Heart left ventricle (tissue), 16 donors: ENCODE measurements at regions not wholly inside any gene's neighbourhood (a gene's known extent, or its start where the extent isn't known, plus 50 kb on each side); places are given as distances from the start of the nearest gene placed in this dataset.

Experiments
- ATAC-seq, 4 donors: fragments of 200-7000 bp; cut with Tn5 transposase; one replicate each; pipeline ENCODE4 v1.9.1; 2020 to 2022; ENCODE audit warnings: moderate library complexity in 4 of 4, mild to moderate bottlenecking in 3 of 4, moderate number of reproducible peaks in 1 of 4
- DNase-seq, 5 donors: peaks; one replicate each; pipeline ENCODE4 v3.0.0-alpha.2; 2020
- H3K27ac ChIP-seq, 12 donors: fragments of 200-600 bp; sonication (generic) in 4 of 12; one replicate each; pipeline versions ENCODE4 v1.5.0 to v1.8.0; 2016 to 2022; ENCODE audit warnings: mild to moderate bottlenecking in 2 of 12
- H3K27me3 ChIP-seq, 9 donors: fragments of 200-600 bp; sonication (generic) in 2 of 9; one replicate each; pipeline versions ENCODE4 v1.5.1 to v1.8.0; 2016 to 2022; ENCODE audit warnings: mild to moderate bottlenecking in 3 of 9
- H3K36me3 ChIP-seq, 9 donors: fragments of 200-600 bp; sonication (generic) in 2 of 9; one replicate each; pipeline versions ENCODE4 v1.5.0 to v1.8.0; 2018 to 2022; ENCODE audit warnings: mild to moderate bottlenecking in 2 of 9
- H3K4me1 ChIP-seq, 12 donors: fragments of 200-600 bp; sonication (generic) in 4 of 12; one replicate each; pipeline versions ENCODE4 v1.5.0 to v1.8.0; 2016 to 2022; ENCODE audit warnings: mild to moderate bottlenecking in 3 of 12
- H3K4me3 ChIP-seq, 12 donors: fragments of 200-600 bp; sonication (generic) in 4 of 12; one replicate each; pipeline versions ENCODE4 v1.5.0 to v1.8.0; 2017 to 2022; ENCODE audit warnings: mild to moderate bottlenecking in 9 of 12, moderate library complexity in 4 of 12
- H3K9me3 ChIP-seq, 12 donors: fragments of 200-600 bp; sonication (generic) in 4 of 12; one replicate each; pipeline versions ENCODE4 v1.5.0 to v1.8.0; 2016 to 2022; ENCODE audit warnings: mild to moderate bottlenecking in 1 of 12
- CTCF ChIP-seq, 12 donors: fragments of 200-600 bp; sonication (generic) in 4 of 12; IDR thresholded peaks; one replicate each; pipeline versions ENCODE4 v1.5.0 to v1.8.0; 2018 to 2022; ENCODE audit warnings: antibody characterized with exemption in 12 of 12, mild to moderate bottlenecking in 5 of 12
- POLR2A ChIP-seq, 2 donors: fragments of 450-650 bp; IDR thresholded peaks; one replicate each; pipeline ENCODE4 v1.6.1; 2017; ENCODE audit warnings: antibody characterized with exemption in 2 of 2, mild to moderate bottlenecking in 2 of 2, moderate library complexity in 2 of 2
- WGBS, 4 donors: extraction: QIAGEN DNeasy Blood & Tissue Kit in 2 of 4; methylation state at CpG; one replicate each; pipeline versions ENCODE4 v1.1.5 to v1.1.7; 2013 to 2018; 5-methylcytosine and 5-hydroxymethylcytosine counted together
- intact Hi-C, 10 donors: fragments of 100-400 bp; cut with DNase I; formaldehyde crosslinking; loops; one replicate each; pipeline versions ENCODE4 v1.11.1 to v1.14.2; 2022
- donor health status: ischemic (EF 13 %, LVEDD 7.1; RV severe dilation, severe dysfunction).
- donor health status: healthy with polysubstance abuse.
- donor health status: DM: no; HTN: yes; CAD: no.
- donor health status: DM: no; HTN: no; CAD: no.
- donor health status: ischemic (EF 25% LVEDD 6.9; RV normal size, moderate dysfunction).
- donor health status: ischemic (EF 25% LVEDD 5.7; RV mildly dilated, moderate dysfunction).
- donor health status: healthy.
- donor health status: DM: yes; HTN: yes; CAD: no.
- donor health status: ischemic (EF 35%, LVEDD 5.7; RV mildly dilated, moderate dysfunction).
- donor health status: nonischemic (EF 11% LVEDD 7.7; RV severe dilation, severe dysfunction).
- donor health status: DM: yes; HTN: yes; CAD: no.
- donor health status: PGD.
- donor health status: ischemic (EF 29% LVEDD 5.4; RV normal size, mild dysfunction).
- donor health status: nonischemic (EF 23%, LVEDD 6.1; RV moderate dilation, normal function).

GRCh38 chr3:159234306-159234705, 432.5 kb downstream of the MFSD1 start:
- H3K4me1 ChIP-seq: no peaks in the 10 kb centered on the region
- whole genome bisulfite sequencing, 4 donors: 36 to 81% (median 71%) methylated on average over 3 of the region's 3 CpGs
- intact Hi-C loops: no loop called here

DNA sequence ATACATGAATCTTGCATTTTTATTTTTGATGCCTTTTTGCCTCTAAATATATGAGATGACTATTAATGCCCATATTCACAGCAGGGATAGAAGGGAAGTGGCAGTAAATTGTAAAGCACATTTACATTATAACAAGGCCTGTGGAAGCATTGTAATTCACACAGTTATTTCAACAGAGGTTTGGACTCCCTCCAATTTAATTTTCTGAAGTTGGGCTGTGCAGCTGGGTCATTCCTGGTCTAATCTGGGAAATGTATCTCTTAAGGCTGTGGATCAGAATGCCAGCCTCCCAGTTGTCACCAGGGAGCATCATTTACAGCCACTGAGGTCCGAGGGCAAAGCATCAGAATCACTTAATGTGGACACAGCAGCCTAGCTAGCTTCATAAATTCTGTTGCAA, 434.5 kb downstream of the MFSD1 start:
- no peak overlapping the region for H3K4me3 ChIP-seq
- H3K27me3 ChIP-seq: peaks cover 0 to 6% (median 0%) of the 10 kb centered on the region in 9 donors
- H3K36me3 ChIP-seq: no peaks in the 10 kb centered on the region
- H3K9me3 ChIP-seq: no peaks in the 10 kb centered on the region
- H3K27ac ChIP-seq: no peak overlapping the region
- no peaks in the 10 kb centered on the region for H3K4me1 ChIP-seq
- ATAC-seq (no peak), DNase-seq (no peak)
- TF ChIP-seq POLR2A (IDR thresholded peaks at IDR 0.05) (no peak), CTCF (IDR thresholded peaks at IDR 0.05) (no peak)
- 57 to 85% (median 68%) methylated on average over 1 of the region's 1 CpG for WGBS, 4 donors
- intact Hi-C loops: no loop called here

More at GRCh38 chr3:159234306-159234705, 432.5 kb downstream of the MFSD1 start:
- peaks cover 0 to 5% (median 0%) of the 10 kb centered on the region in 12 donors for H3K9me3 ChIP-seq
- ATAC-seq (no peak), DNase-seq (no peak)
- no peak overlapping the region for H3K27ac ChIP-seq
- no peak for TF ChIP-seq POLR2A (IDR thresholded peaks at IDR 0.05)
- TF ChIP-seq CTCF (IDR thresholded peaks at IDR 0.05): no peak
- H3K36me3 ChIP-seq: no peaks in the 10 kb centered on the region
- H3K4me3 ChIP-seq: no peak overlapping the region
- peaks cover 0 to 6% (median 0%) of the 10 kb centered on the region in 9 donors for H3K27me3 ChIP-seq

DNA sequence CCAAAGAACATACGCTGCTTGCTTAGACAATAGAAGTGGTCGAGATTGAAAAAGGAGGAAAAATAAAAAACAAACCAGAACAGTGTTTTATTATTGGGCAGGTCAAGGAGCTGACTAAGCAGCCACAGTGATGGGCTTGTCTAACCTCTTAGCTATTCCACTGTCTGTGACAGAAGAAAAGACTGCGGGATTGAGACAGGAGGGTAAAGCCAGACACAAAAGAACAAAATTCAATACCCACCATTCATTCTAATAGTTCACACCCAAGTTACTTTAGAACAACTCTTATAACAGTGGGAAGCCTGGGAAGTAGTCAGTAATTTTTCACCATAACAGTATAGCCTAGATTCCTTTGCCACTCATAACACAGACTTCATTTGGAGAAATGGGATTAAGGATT, 435.4 kb downstream of the MFSD1 start:
- Histone ChIP-seq H3K4me1 (no peaks in the 10 kb centered on the region), H3K36me3 (no peaks in the 10 kb centered on the region), H3K4me3 (no peak overlapping the region), H3K27ac (no peak overlapping the region), H3K9me3 (no peaks in the 10 kb centered on the region), H3K27me3 (peaks cover 0 to 6% (median 0%) of the 10 kb centered on the region in 9 donors)
- WGBS, 4 donors: 75 to 84% (median 78%) methylated on average over 3 of the region's 3 CpGs
- TF ChIP-seq POLR2A (IDR thresholded peaks at IDR 0.05) (no peak), CTCF (IDR thresholded peaks at IDR 0.05) (no peak)
- DNase-seq: no peak
- intact Hi-C loops: no loop called here
- no peak for ATAC-seq

- H3K27ac ChIP-seq: no peak overlapping the region
- peaks cover 0 to 6% (median 0%) of the 10 kb centered on the region in 9 donors for H3K27me3 ChIP-seq
- no peaks in the 10 kb centered on the region for H3K4me1 ChIP-seq
- no peaks in the 10 kb centered on the region for H3K9me3 ChIP-seq
- no peak for TF ChIP-seq CTCF (IDR thresholded peaks at IDR 0.05)
- TF ChIP-seq POLR2A (IDR thresholded peaks at IDR 0.05): no peak
- DNase-seq (no peak), ATAC-seq (no peak)
- WGBS, 4 donors: 82 to 89% (median 86%) methylated on average over 2 of the region's 2 CpGs
- H3K36me3 ChIP-seq: no peaks in the 10 kb centered on the region
- no peak overlapping the region for H3K4me3 ChIP-seq
- intact Hi-C loops: no loop called here
Observed at GRCh38 chr3:159238646-159239045, 436.8 kb downstream of the MFSD1 start.
